Activated CD4-positive, alpha-beta T cell treated with anti-CD3 and anti-CD28 coated beads, Interleukin-2, amount 50 U/mL, for 16 hours (primary cell): ENCODE measurements at regions not wholly inside any gene's neighbourhood (a gene's known extent, or its start where the extent isn't known, plus 50 kb on each side); places are given as distances from the start of the nearest gene placed in this dataset.
"Not testable (repeated sequence)": the region's sequence is repeated elsewhere in the genome, so short reads cannot be mapped to it uniquely, and the experiment has no call there.

ENCODE experiments used
- DNase-seq: peaks from one replicate; pipeline ENCODE4 v3.0.0-alpha.2; 2020

GRCh38 chr6:154602296-154602695 is 91.8 kb upstream of the CNKSR3 start:
- no peak for DNase-seq

GRCh38 chr6:154602708-154603107 is 92.2 kb upstream of the CNKSR3 start:
- no peak for DNase-seq

- no peak for DNase-seq
Observed at GRCh38 chr6:154604119-154604518, 93.6 kb upstream of the CNKSR3 start.

GRCh38 chr6:154605178-154605881 is 94.8 kb upstream of the CNKSR3 start:
- DNase-seq: peak; percentile 59

- DNase-seq: no peak
Observed at GRCh38 chr6:154605882-154606370, 95.4 kb upstream of the CNKSR3 start.

- DNase-seq: peak; percentile 79
Observed at GRCh38 chr6:154606457-154606856, 96.0 kb upstream of the CNKSR3 start.

GRCh38 chr6:154606860-154607259 is 96.4 kb upstream of the CNKSR3 start:
- no peak for DNase-seq

- DNase-seq: peak; percentile 23
Observed at GRCh38 chr6:154611241-154611640, 100.8 kb upstream of the CNKSR3 start.

GRCh38 chr6:154611847-154612246 is 101.4 kb upstream of the CNKSR3 start:
- no peak for DNase-seq

- DNase-seq: no peak
Observed at GRCh38 chr6:154613137-154613676, 102.7 kb upstream of the CNKSR3 start.

GRCh38 chr6:154614101-154614500 is 103.6 kb upstream of the CNKSR3 start:
- no peak for DNase-seq

- DNase-seq: no peak
Observed at GRCh38 chr6:154614641-154615040, 104.2 kb upstream of the CNKSR3 start.

GRCh38 chr6:154615483-154616025 is 105.1 kb upstream of the CNKSR3 start:
- no peak for DNase-seq

- no peak for DNase-seq
Observed at GRCh38 chr6:154617175-154617574, 106.7 kb upstream of the CNKSR3 start.

- no peak for DNase-seq
Observed at GRCh38 chr6:154619146-154619545, 108.7 kb upstream of the CNKSR3 start.

- DNase-seq: no peak
Observed at GRCh38 chr6:154621686-154622085, 111.2 kb upstream of the CNKSR3 start.

GRCh38 chr6:154622618-154623336 is 110.4 kb upstream of the SCAF8 start:
- no peak for DNase-seq

- no peak for DNase-seq
Observed at GRCh38 chr6:154623391-154623790, 109.8 kb upstream of the SCAF8 start.

GRCh38 chr6:154624038-154624599 is 109.1 kb upstream of the SCAF8 start:
- no peak for DNase-seq

- DNase-seq: not testable (repeated sequence)
Observed at GRCh38 chr6:154624727-154625126, 108.5 kb upstream of the SCAF8 start.

- DNase-seq: no peak
Observed at GRCh38 chr6:154625721-154626120, 107.5 kb upstream of the SCAF8 start.

- DNase-seq: no peak
Observed at GRCh38 chr6:154629127-154629526, 104.1 kb upstream of the SCAF8 start.

GRCh38 chr6:154632119-154632518 is 101.1 kb upstream of the SCAF8 start:
- DNase-seq: no peak
